ENCODE measurements at regions not wholly inside any gene's neighbourhood (a gene's known extent, or its start where the extent isn't known, plus 50 kb on each side); places are given as distances from the start of the nearest gene placed in this dataset.
A peak's percentile ranks its signal among the peaks of the same experiment; 100 is the strongest.

- DNase-seq (no peak), ATAC-seq (no peak)
- no peak overlapping the region for H3K4me3 ChIP-seq
- no peaks in the 10 kb centered on the region for H3K9me3 ChIP-seq
- TF ChIP-seq POLR2A (IDR thresholded peaks at IDR 0.05) (no peak), CTCF (IDR thresholded peaks at IDR 0.05 in 4 of 5, conservative IDR thresholded peaks at IDR 0.05 in 1 of 5) (no peak)
- in situ Hi-C loops (cut with MboI; ENCODE audit: low sequenced_read_pairs in 4 of 4) (no loop called here), intact Hi-C loops (cut with DNase I; ENCODE audit: low total_unique reads) (no loop called here)
- H3K27ac ChIP-seq = no peak overlapping the region
- no peaks in the 10 kb centered on the region for H3K27me3 ChIP-seq
- H3K4me1 ChIP-seq = no peaks in the 10 kb centered on the region
- no peaks in the 10 kb centered on the region for H3K36me3 ChIP-seq
These were observed 383.2 kb upstream of the TBL1XR1 start for GRCh38 chr3:177580437-177580836.

GRCh38 chr3:177585271-177585670 is 388.0 kb upstream of the TBL1XR1 start:
- Histone ChIP-seq H3K27ac (no peak overlapping the region), H3K4me3 (no peak overlapping the region), H3K27me3 (no peaks in the 10 kb centered on the region), H3K4me1 (no peaks in the 10 kb centered on the region), H3K36me3 (no peaks in the 10 kb centered on the region), H3K9me3 (no peaks in the 10 kb centered on the region)
- TF ChIP-seq POLR2A (IDR thresholded peaks at IDR 0.05) (no peak), CTCF (IDR thresholded peaks at IDR 0.05 in 4 of 5, conservative IDR thresholded peaks at IDR 0.05 in 1 of 5) (no peak)
- intact Hi-C loops (cut with DNase I; ENCODE audit: low total_unique reads) (no loop called here), in situ Hi-C loops (cut with MboI; ENCODE audit: low sequenced_read_pairs in 4 of 4) (no loop called here)
- no peak for ATAC-seq
- DNase-seq = no peak

- DNase-seq (no peak), ATAC-seq (no peak)
- Histone ChIP-seq H3K9me3 (no peaks in the 10 kb centered on the region), H3K27ac (no peak overlapping the region), H3K36me3 (no peaks in the 10 kb centered on the region), H3K27me3 (no peaks in the 10 kb centered on the region), H3K4me3 (no peak overlapping the region), H3K4me1 (peaks cover 5 to 6% of the 10 kb centered on the region in 2 donors)
- intact Hi-C loops (cut with DNase I; ENCODE audit: low total_unique reads) = no loop called here
- TF ChIP-seq CTCF (IDR thresholded peaks at IDR 0.05 in 4 of 5, conservative IDR thresholded peaks at IDR 0.05 in 1 of 5) (no peak), POLR2A (IDR thresholded peaks at IDR 0.05) (no peak)
- in situ Hi-C loops (cut with MboI; ENCODE audit: low sequenced_read_pairs in 4 of 4) = no loop called here
These were observed 391.9 kb upstream of the TBL1XR1 start for GRCh38 chr3:177589041-177589650.

- H3K27me3 ChIP-seq = no peaks in the 10 kb centered on the region
- DNase-seq (no peak), ATAC-seq (peak in 1 of 2 donors; percentile 42)
- H3K4me3 ChIP-seq = no peak overlapping the region
- H3K4me1 ChIP-seq = peaks cover 5 to 6% of the 10 kb centered on the region in 2 donors
- H3K36me3 ChIP-seq = no peaks in the 10 kb centered on the region
- no peak for TF ChIP-seq POLR2A (IDR thresholded peaks at IDR 0.05)
- TF ChIP-seq CTCF (IDR thresholded peaks at IDR 0.05 in 4 of 5, conservative IDR thresholded peaks at IDR 0.05 in 1 of 5) = no peak
- in situ Hi-C loops (cut with MboI; ENCODE audit: low sequenced_read_pairs in 4 of 4) (no loop called here), intact Hi-C loops (cut with DNase I; ENCODE audit: low total_unique reads) (no loop called here)
- H3K27ac ChIP-seq = no peak overlapping the region
- no peaks in the 10 kb centered on the region for H3K9me3 ChIP-seq
These were observed 392.7 kb upstream of the TBL1XR1 start for GRCh38 chr3:177589911-177590381.

GRCh38 chr3:177590826-177591225 is 393.5 kb upstream of the TBL1XR1 start:
- no peaks in the 10 kb centered on the region for H3K9me3 ChIP-seq
- DNase-seq (no peak), ATAC-seq (no peak)
- no peaks in the 10 kb centered on the region for H3K36me3 ChIP-seq
- H3K4me3 ChIP-seq = no peak overlapping the region
- in situ Hi-C loops (cut with MboI; ENCODE audit: low sequenced_read_pairs in 4 of 4) (no loop called here), intact Hi-C loops (cut with DNase I; ENCODE audit: low total_unique reads) (no loop called here)
- TF ChIP-seq CTCF (IDR thresholded peaks at IDR 0.05 in 4 of 5, conservative IDR thresholded peaks at IDR 0.05 in 1 of 5) (no peak), POLR2A (IDR thresholded peaks at IDR 0.05) (no peak)
- peaks cover 5 to 6% of the 10 kb centered on the region in 2 donors for H3K4me1 ChIP-seq
- no peaks in the 10 kb centered on the region for H3K27me3 ChIP-seq
- no peak overlapping the region for H3K27ac ChIP-seq
